ENCODE measurements at regions not wholly inside any gene's neighbourhood (a gene's known extent, or its start where the extent isn't known, plus 50 kb on each side); places are given as distances from the start of the nearest gene placed in this dataset.
"Not testable (repeated sequence)": the region's sequence is repeated elsewhere in the genome, so short reads cannot be mapped to it uniquely, and the experiment has no call there.

DNA sequence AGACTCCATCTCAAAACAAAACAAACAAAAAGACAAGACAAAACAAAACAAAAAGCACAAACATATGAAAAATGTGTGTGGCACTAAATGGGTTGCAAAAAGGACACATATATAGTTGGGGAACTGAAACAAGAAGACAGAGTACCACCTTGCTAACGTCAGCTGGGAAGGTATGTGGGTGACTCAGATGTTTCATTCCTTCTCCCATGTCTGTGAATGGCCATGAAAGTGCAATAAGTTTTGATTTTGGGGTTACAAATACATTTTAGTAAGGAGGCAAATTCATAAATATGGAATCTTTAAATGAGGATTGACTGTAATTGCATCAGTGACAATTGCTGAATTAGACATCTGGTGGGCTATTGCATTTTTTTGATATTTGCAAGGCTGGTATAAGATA, 81.6 kb upstream of the KLF4 start:
- H3K4me3 Mint-ChIP-seq: no peak overlapping the region
- no peaks in the 10 kb centered on the region for H3K9me3 Mint-ChIP-seq (ENCODE audit: low read depth)
- H3K4me1 Mint-ChIP-seq (ENCODE audit: low read depth): no peaks in the 10 kb centered on the region
- no peak overlapping the region for H3K27ac Mint-ChIP-seq
- H3K36me3 Mint-ChIP-seq: no peaks in the 10 kb centered on the region
- H3K27me3 Mint-ChIP-seq: no peaks in the 10 kb centered on the region

DNA sequence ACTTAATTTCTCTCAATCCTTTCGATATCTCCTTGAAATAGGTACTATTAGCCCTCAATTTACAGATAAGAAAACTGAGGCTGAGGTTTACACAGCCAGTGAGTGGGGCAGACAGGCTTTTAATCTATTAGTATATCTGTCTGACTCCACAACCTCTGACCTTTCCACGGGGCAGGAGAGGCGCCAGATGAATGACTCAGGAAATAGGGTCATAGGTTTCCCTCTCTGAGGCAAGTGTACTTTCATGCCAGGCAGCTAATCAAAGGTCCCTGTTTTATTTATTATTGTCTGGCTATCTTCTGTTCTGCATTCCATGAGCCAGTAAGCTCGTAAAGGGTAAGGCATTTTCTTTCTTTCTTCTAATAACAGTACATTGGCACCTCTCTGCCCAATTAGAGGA, 79.6 kb upstream of the KLF4 start:
- Mint-ChIP-seq H3K4me1 (ENCODE audit: low read depth) (no peaks in the 10 kb centered on the region), H3K9me3 (ENCODE audit: low read depth) (no peaks in the 10 kb centered on the region), H3K27me3 (no peaks in the 10 kb centered on the region), H3K4me3 (no peak overlapping the region), H3K36me3 (no peaks in the 10 kb centered on the region), H3K27ac (no peak overlapping the region)

GRCh38 chr9:107568406-107568805, 78.8 kb upstream of the KLF4 start:
- H3K9me3 Mint-ChIP-seq (ENCODE audit: low read depth); H3K27me3 Mint-ChIP-seq; H3K4me3 Mint-ChIP-seq; H3K36me3 Mint-ChIP-seq; H3K27ac Mint-ChIP-seq; H3K4me1 Mint-ChIP-seq (ENCODE audit: low read depth): not testable (repeated sequence)

DNA sequence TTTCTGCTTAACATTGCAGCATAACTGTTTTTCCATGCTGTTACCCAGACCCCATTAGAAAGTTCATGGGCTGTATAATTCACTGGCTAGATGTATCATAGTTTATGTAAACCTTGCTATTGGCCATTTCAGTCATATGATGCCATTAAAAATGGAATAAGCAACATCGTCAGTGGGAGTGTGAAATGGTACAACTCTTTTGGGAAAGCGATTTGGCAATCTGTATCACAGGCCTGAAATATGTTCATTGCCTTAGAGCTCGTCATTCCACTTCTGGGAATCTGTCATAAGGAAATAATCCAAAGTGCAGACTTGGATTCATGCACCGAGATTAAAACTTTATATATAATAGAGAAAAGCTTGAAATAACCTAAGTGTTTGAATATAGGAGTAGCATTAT, 77.9 kb upstream of the KLF4 start:
- H3K27me3 Mint-ChIP-seq: peaks cover 1% of the 10 kb centered on the region
- H3K9me3 Mint-ChIP-seq (ENCODE audit: low read depth): no peaks in the 10 kb centered on the region
- no peaks in the 10 kb centered on the region for H3K36me3 Mint-ChIP-seq
- no peak overlapping the region for H3K4me3 Mint-ChIP-seq
- H3K27ac Mint-ChIP-seq: no peak overlapping the region
- no peaks in the 10 kb centered on the region for H3K4me1 Mint-ChIP-seq (ENCODE audit: low read depth)

GRCh38 chr9:107566611-107567061, 77.1 kb upstream of the KLF4 start:
- Mint-ChIP-seq H3K27ac (no peak overlapping the region), H3K4me3 (no peak overlapping the region), H3K36me3 (no peaks in the 10 kb centered on the region), H3K4me1 (ENCODE audit: low read depth) (no peaks in the 10 kb centered on the region), H3K9me3 (ENCODE audit: low read depth) (no peaks in the 10 kb centered on the region), H3K27me3 (peaks cover 1% of the 10 kb centered on the region)

- H3K4me1 Mint-ChIP-seq (ENCODE audit: low read depth): no peaks in the 10 kb centered on the region
- H3K4me3 Mint-ChIP-seq: no peak overlapping the region
- H3K36me3 Mint-ChIP-seq: no peaks in the 10 kb centered on the region
- H3K27ac Mint-ChIP-seq: no peak overlapping the region
- peaks cover 1% of the 10 kb centered on the region for H3K27me3 Mint-ChIP-seq
- H3K9me3 Mint-ChIP-seq (ENCODE audit: low read depth): no peaks in the 10 kb centered on the region
Measured at GRCh38 chr9:107562798-107563197, 73.2 kb upstream of the KLF4 start.

DNA sequence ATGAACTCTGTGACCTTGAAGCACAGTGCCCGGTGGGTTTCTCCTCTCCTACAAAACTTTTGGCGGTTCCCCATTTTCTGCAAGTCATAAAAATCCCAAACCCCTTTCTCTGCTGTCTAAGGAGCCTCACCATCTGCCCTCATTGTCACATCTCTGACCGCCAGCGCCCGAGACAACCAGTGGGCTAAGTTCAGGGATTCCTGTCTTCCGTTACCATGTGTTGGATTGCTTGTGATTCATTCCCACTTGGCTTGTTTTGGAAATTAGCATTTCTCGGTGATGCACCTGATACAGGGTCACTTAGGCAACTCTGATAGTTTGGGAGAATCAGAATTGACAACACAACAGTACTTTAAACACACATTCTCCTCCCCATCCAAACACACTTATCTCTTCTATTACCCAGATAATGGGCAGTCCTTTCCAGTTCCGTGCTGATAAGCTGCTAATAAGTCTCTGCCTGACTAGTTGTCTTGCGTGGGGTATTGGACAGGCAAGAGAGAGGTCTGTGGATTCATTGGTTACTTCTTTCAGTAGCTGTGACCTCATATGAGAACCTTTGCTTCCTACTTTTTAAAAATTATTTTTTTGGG, 70.0 kb upstream of the KLF4 start:
- H3K9me3 Mint-ChIP-seq (ENCODE audit: low read depth): no peaks in the 10 kb centered on the region
- no peaks in the 10 kb centered on the region for H3K36me3 Mint-ChIP-seq

GRCh38 chr9:107557236-107557990, 67.8 kb upstream of the KLF4 start:
- Mint-ChIP-seq H3K27me3 (no peaks in the 10 kb centered on the region), H3K27ac (no peak overlapping the region), H3K4me3 (no peak overlapping the region), H3K36me3 (no peaks in the 10 kb centered on the region), H3K4me1 (ENCODE audit: low read depth) (no peaks in the 10 kb centered on the region), H3K9me3 (ENCODE audit: low read depth) (no peaks in the 10 kb centered on the region)

More for the DNA sequence above, 70.0 kb upstream of the KLF4 start:
- H3K4me1 Mint-ChIP-seq (ENCODE audit: low read depth): no peaks in the 10 kb centered on the region
- no peak overlapping the region for H3K27ac Mint-ChIP-seq
- H3K27me3 Mint-ChIP-seq: peaks cover 1% of the 10 kb centered on the region
- H3K4me3 Mint-ChIP-seq: no peak overlapping the region

DNA sequence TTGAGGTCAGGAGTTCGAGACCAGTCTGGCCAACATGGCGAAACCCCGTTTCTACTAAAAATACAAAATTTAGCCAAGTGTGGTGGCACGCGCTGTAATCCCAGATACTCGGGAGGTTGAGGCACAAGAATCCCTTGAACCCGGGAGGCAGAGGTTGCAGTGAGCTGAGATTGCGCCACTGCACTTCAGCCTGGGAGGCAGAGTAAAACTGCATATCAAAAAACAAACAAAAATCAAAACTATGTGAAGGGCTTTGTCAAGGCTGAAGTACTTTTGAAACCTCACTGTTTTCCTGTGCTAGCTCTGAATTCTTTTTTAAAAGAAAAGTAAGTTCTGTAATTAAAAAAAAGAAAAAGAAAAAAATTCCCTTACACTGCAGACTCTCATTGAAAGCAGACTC, 65.1 kb upstream of the KLF4 start:
- H3K36me3 Mint-ChIP-seq: no peaks in the 10 kb centered on the region
- H3K4me1 Mint-ChIP-seq (ENCODE audit: low read depth): no peaks in the 10 kb centered on the region
- H3K9me3 Mint-ChIP-seq (ENCODE audit: low read depth): no peaks in the 10 kb centered on the region
- H3K4me3 Mint-ChIP-seq: no peak overlapping the region
- H3K27me3 Mint-ChIP-seq: no peaks in the 10 kb centered on the region
- no peak overlapping the region for H3K27ac Mint-ChIP-seq

DNA sequence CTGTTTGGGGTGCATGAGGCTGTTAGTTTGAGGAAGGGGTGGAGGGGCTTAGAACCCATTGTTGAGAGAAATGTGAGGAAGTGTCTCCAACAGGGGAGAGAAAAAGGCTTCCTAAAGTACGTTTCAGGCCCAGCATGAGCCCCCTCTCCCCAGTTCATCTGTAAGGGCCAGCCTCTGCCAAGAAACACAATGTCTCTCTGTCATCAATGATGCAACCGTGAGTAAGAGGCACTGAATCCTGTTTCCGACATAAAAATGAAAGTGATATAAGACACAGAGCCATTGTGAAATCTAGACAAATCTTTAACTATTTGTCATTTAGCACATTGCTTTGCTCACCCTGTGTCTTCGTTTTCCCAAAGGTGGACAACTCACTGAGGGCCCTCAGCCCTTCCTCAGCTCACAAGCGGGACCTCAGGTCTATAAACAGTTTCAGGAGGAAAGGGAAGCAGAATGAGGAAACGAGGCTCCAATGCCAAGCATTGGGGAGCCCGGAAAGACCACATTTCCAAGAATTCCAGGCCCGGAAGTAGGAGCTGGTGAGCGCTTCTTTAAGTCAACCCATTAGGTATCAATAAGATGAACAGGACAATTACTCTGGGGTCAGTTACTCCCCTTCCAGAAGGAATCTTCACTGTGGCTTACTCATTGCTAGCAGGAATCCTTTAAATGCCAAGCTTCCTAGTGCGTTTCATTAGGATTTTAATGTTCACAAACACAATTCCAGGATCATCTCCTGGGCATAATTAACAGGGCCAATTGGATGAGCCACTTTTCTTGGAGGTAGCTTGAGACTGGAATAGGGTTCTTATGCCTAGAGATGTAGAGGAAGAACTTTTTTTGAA, 59.0 kb upstream of the KLF4 start:
- no peaks in the 10 kb centered on the region for H3K9me3 Mint-ChIP-seq (ENCODE audit: low read depth)
- no peaks in the 10 kb centered on the region for H3K36me3 Mint-ChIP-seq
- no peak overlapping the region for H3K4me3 Mint-ChIP-seq
- H3K27me3 Mint-ChIP-seq: peaks cover 4% of the 10 kb centered on the region
- no peaks in the 10 kb centered on the region for H3K4me1 Mint-ChIP-seq (ENCODE audit: low read depth)
- no peak overlapping the region for H3K27ac Mint-ChIP-seq

- peaks cover 4% of the 10 kb centered on the region for H3K27me3 Mint-ChIP-seq
- no peak overlapping the region for H3K4me3 Mint-ChIP-seq
- no peaks in the 10 kb centered on the region for H3K36me3 Mint-ChIP-seq
- H3K27ac Mint-ChIP-seq: no peak overlapping the region
- no peaks in the 10 kb centered on the region for H3K4me1 Mint-ChIP-seq (ENCODE audit: low read depth)
- no peaks in the 10 kb centered on the region for H3K9me3 Mint-ChIP-seq (ENCODE audit: low read depth)
Measured at GRCh38 chr9:107547772-107548297, 58.3 kb upstream of the KLF4 start.

DNA sequence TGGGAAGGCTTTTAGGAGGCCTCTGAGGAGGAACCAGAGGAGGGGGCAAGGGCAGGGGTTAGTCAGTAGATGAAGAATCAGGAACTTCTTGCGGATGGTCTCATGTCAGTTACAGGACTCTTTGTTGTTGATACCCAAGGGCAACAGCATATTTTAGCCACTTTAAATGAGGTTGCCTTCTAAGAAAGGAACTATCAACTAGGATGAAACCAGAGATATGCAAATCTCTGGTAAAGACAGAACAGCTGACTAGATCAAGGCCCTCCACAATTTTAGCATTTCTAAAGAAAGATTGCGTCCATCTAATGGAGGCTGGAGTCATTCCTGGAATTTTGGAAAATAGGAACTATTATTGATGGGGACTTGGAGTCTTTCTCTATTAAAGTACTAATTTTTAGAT, 57.7 kb upstream of the KLF4 start:
- Mint-ChIP-seq H3K4me3 (no peak overlapping the region), H3K4me1 (ENCODE audit: low read depth) (no peaks in the 10 kb centered on the region)

GRCh38 chr9:107546859-107547258, 57.3 kb upstream of the KLF4 start:
- Mint-ChIP-seq H3K36me3 (no peaks in the 10 kb centered on the region), H3K4me3 (no peak overlapping the region), H3K27me3 (peaks cover 4% of the 10 kb centered on the region), H3K9me3 (ENCODE audit: low read depth) (no peaks in the 10 kb centered on the region), H3K27ac (no peak overlapping the region), H3K4me1 (ENCODE audit: low read depth) (no peaks in the 10 kb centered on the region)

More for the DNA sequence above, 57.7 kb upstream of the KLF4 start:
- Mint-ChIP-seq H3K27me3 (peaks cover 4% of the 10 kb centered on the region), H3K27ac (no peak overlapping the region), H3K9me3 (ENCODE audit: low read depth) (no peaks in the 10 kb centered on the region), H3K36me3 (no peaks in the 10 kb centered on the region)

- no peaks in the 10 kb centered on the region for H3K4me1 Mint-ChIP-seq (ENCODE audit: low read depth)
- H3K36me3 Mint-ChIP-seq: no peaks in the 10 kb centered on the region
- H3K27ac Mint-ChIP-seq: no peak overlapping the region
- no peak overlapping the region for H3K4me3 Mint-ChIP-seq
- H3K27me3 Mint-ChIP-seq: peaks cover 4% of the 10 kb centered on the region
- H3K9me3 Mint-ChIP-seq (ENCODE audit: low read depth): no peaks in the 10 kb centered on the region
Measured at GRCh38 chr9:107545036-107545435, 55.5 kb upstream of the KLF4 start.

All from activated naive CD8-positive, alpha-beta T cell (primary cell).